ENCODE measurements at regions not wholly inside any gene's neighbourhood (a gene's known extent, or its start where the extent isn't known, plus 50 kb on each side); places are given as distances from the start of the nearest gene placed in this dataset.

DNA sequence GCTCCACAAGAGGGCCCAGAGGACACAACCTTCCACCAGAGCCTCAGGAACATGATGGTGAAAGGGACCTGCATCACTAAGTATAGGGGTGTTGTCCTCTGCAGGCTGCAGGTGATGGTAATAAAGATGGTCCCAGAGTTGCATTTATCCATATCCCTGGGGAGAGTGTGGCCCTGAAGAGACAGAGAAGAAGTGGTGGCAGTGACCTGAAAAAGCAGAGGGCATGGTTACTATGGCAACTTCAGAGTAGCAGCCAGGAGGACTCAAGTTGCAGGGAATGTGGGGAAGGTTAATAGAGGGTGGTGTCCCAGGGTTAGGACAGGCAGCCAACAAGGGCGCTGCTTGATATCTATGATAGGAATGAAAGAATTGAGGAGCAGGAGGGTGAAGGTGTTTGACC is 57.1 kb downstream of the HLA-A start:
- TF ChIP-seq, protein P1, sequence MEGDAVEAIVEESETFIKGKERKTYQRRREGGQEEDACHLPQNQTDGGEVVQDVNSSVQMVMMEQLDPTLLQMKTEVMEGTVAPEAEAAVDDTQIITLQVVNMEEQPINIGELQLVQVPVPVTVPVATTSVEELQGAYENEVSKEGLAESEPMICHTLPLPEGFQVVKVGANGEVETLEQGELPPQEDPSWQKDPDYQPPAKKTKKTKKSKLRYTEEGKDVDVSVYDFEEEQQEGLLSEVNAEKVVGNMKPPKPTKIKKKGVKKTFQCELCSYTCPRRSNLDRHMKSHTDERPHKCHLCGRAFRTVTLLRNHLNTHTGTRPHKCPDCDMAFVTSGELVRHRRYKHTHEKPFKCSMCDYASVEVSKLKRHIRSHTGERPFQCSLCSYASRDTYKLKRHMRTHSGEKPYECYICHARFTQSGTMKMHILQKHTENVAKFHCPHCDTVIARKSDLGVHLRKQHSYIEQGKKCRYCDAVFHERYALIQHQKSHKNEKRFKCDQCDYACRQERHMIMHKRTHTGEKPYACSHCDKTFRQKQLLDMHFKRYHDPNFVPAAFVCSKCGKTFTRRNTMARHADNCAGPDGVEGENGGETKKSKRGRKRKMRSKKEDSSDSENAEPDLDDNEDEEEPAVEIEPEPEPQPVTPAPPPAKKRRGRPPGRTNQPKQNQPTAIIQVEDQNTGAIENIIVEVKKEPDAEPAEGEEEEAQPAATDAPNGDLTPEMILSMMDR (IDR thresholded peaks at IDR 0.05 in 2 of 3, conservative IDR thresholded peaks at IDR 0.05 in 1 of 3; ENCODE audit: control insufficient read depth in 2 of 3, extremely low read depth in 1 of 3, insufficient read depth in 1 of 3, low read depth in 3 of 3, low read length in 3 of 3), result no peak
- TF ChIP-seq NFIC (IDR thresholded peaks at IDR 0.05; ENCODE audit: low read depth, low read length) (no peak), TCF12 (IDR thresholded peaks at IDR 0.05; ENCODE audit: low read depth, low read length) (no peak), FOXK2 (IDR thresholded peaks at IDR 0.05) (no peak), CBFB (IDR thresholded peaks at IDR 0.05; ENCODE audit: low read depth) (no peak), FOS (IDR thresholded peaks at IDR 0.05; ENCODE audit: borderline replicate concordance, extremely low read depth, insufficient read length) (no peak), MTA3 (IDR thresholded peaks at IDR 0.05; ENCODE audit: borderline replicate concordance, low read length) (no peak), POLR2A (IDR thresholded peaks at IDR 0.05; ENCODE audit: low read depth, low read length) (no peak), SUZ12 (IDR thresholded peaks at IDR 0.05; ENCODE audit: unreplicated experiment) (no peak), JUNB (IDR thresholded peaks at IDR 0.05) (no peak)
- TF ChIP-seq, protein P2, sequence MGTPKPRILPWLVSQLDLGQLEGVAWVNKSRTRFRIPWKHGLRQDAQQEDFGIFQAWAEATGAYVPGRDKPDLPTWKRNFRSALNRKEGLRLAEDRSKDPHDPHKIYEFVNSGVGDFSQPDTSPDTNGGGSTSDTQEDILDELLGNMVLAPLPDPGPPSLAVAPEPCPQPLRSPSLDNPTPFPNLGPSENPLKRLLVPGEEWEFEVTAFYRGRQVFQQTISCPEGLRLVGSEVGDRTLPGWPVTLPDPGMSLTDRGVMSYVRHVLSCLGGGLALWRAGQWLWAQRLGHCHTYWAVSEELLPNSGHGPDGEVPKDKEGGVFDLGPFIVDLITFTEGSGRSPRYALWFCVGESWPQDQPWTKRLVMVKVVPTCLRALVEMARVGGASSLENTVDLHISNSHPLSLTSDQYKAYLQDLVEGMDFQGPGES (IDR thresholded peaks at IDR 0.05), result no peak
- TF ChIP-seq, protein P3, sequence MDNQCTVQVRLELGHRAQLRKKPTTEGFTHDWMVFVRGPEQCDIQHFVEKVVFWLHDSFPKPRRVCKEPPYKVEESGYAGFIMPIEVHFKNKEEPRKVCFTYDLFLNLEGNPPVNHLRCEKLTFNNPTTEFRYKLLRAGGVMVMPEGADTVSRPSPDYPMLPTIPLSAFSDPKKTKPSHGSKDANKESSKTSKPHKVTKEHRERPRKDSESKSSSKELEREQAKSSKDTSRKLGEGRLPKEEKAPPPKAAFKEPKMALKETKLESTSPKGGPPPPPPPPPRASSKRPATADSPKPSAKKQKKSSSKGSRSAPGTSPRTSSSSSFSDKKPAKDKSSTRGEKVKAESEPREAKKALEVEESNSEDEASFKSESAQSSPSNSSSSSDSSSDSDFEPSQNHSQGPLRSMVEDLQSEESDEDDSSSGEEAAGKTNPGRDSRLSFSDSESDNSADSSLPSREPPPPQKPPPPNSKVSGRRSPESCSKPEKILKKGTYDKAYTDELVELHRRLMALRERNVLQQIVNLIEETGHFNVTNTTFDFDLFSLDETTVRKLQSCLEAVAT (IDR thresholded peaks at IDR 0.05), result no peak

Measured in GM12878 (cell line).